ENCODE measurements at regions not wholly inside any gene's neighbourhood (a gene's known extent, or its start where the extent isn't known, plus 50 kb on each side); places are given as distances from the start of the nearest gene placed in this dataset.

GRCh38 chr2:8081130-8081529, 600.7 kb upstream of the ID2 start:
- DNase-seq (ENCODE audit: low read depth in 2 of 2): no peak

- DNase-seq (ENCODE audit: low read depth in 2 of 2): no peak
These were observed 599.0 kb upstream of the ID2 start for GRCh38 chr2:8082840-8083239.

GRCh38 chr2:8086357-8086756, 595.5 kb upstream of the ID2 start:
- no peak for DNase-seq (ENCODE audit: low read depth in 2 of 2)

GRCh38 chr2:8086796-8087479, 594.9 kb upstream of the ID2 start:
- no peak for DNase-seq (ENCODE audit: low read depth in 2 of 2)

- DNase-seq (ENCODE audit: low read depth in 2 of 2): no peak
These were observed 594.4 kb upstream of the ID2 start for GRCh38 chr2:8087480-8087840.

- no peak for DNase-seq (ENCODE audit: low read depth in 2 of 2)
These were observed 593.0 kb upstream of the ID2 start for GRCh38 chr2:8088810-8089209.

GRCh38 chr2:8089596-8089995, 592.3 kb upstream of the ID2 start:
- no peak for DNase-seq (ENCODE audit: low read depth in 2 of 2)

- DNase-seq (ENCODE audit: low read depth in 2 of 2): peak; percentile 64 to 70
These were observed 590.8 kb upstream of the ID2 start for GRCh38 chr2:8090748-8091700.

- DNase-seq (ENCODE audit: low read depth in 2 of 2): no peak
These were observed 587.3 kb upstream of the ID2 start for GRCh38 chr2:8094526-8094925.

GRCh38 chr2:8095978-8096377, 585.9 kb upstream of the ID2 start:
- DNase-seq (ENCODE audit: low read depth in 2 of 2): no peak

- no peak for DNase-seq (ENCODE audit: low read depth in 2 of 2)
These were observed 585.4 kb upstream of the ID2 start for GRCh38 chr2:8096484-8096883.

- no peak for DNase-seq (ENCODE audit: low read depth in 2 of 2)
These were observed 583.2 kb upstream of the ID2 start for GRCh38 chr2:8098476-8099266.

- DNase-seq (ENCODE audit: low read depth in 2 of 2): no peak
These were observed 582.6 kb upstream of the ID2 start for GRCh38 chr2:8099267-8099582.

GRCh38 chr2:8101614-8102277, 580.1 kb upstream of the ID2 start:
- DNase-seq (ENCODE audit: low read depth in 2 of 2): no peak

GRCh38 chr2:8102470-8102869, 579.4 kb upstream of the ID2 start:
- no peak for DNase-seq (ENCODE audit: low read depth in 2 of 2)

GRCh38 chr2:8103085-8103708, 578.7 kb upstream of the ID2 start:
- no peak for DNase-seq (ENCODE audit: low read depth in 2 of 2)

GRCh38 chr2:8107150-8107549, 574.7 kb upstream of the ID2 start:
- no peak for DNase-seq (ENCODE audit: low read depth in 2 of 2)

- DNase-seq (ENCODE audit: low read depth in 2 of 2): no peak
These were observed 574.1 kb upstream of the ID2 start for GRCh38 chr2:8107621-8108378.

- no peak for DNase-seq (ENCODE audit: low read depth in 2 of 2)
These were observed 571.1 kb upstream of the ID2 start for GRCh38 chr2:8110716-8111115.

GRCh38 chr2:8111193-8111592, 570.7 kb upstream of the ID2 start:
- no peak for DNase-seq (ENCODE audit: low read depth in 2 of 2)

- no peak for DNase-seq (ENCODE audit: low read depth in 2 of 2)
These were observed 566.4 kb upstream of the ID2 start for GRCh38 chr2:8115456-8115855.
